ENCODE measurements at regions not wholly inside any gene's neighbourhood (a gene's known extent, or its start where the extent isn't known, plus 50 kb on each side); places are given as distances from the start of the nearest gene placed in this dataset.

- TF ChIP-seq CTCF (IDR thresholded peaks at IDR 0.05) (no peak), EZH2 (IDR thresholded peaks at IDR 0.05; ENCODE audit: borderline replicate concordance, insufficient read depth, low read depth, low read length, poor library complexity, severe bottlenecking) (no peak)
Observed at GRCh38 chr5:45094876-45095440, 286.2 kb downstream of the MRPS30 start.
